Globus pallidus (tissue), 1 donor: ENCODE measurements at regions not wholly inside any gene's neighbourhood (a gene's known extent, or its start where the extent isn't known, plus 50 kb on each side); places are given as distances from the start of the nearest gene placed in this dataset.
"Not testable (repeated sequence)": the region's sequence is repeated elsewhere in the genome, so short reads cannot be mapped to it uniquely, and the experiment has no call there.

Experiments used
- DNase-seq: peaks from one replicate; pipeline ENCODE4 v3.0.0-alpha.2; 2015; ENCODE audit warnings: low spot score

DNA sequence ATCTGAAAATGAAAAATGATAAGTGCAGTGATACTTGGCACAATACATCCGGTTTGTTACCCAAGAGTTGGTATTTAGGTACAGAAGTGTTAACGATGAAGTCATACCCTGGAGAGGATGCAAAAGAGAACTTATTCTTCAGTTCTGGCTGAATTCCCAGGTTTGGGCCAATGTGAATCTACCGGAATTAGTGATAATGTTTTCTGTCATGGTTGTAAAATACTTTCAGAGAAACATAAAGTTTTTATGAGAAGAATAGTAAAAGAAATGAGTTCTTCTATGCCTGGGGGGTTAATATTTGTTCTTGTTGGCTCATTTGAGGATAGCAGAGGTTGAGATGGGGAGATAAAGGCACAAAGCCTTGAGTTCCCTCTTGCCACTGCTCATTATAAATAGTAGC, 509.9 kb upstream of the POU3F2 start:
- peak; percentile 46 for DNase-seq

DNA sequence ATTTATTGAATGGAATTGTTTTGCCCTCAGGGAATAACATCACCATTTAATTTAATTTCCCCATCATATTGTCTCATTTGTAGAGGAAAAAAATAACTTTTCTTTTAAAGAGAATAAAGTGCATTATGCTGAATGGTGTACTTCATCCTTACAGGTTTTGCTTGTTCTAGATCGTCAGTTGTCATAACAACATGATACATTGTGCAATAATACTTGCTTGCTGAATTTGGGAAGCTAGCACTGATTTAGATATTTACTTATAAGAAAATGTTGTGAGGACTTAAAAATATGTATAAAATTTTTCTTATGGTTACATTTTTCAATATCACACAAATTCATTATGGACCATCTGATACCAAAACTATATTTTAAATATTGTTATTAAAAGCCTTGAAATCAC, 509.0 kb upstream of the POU3F2 start:
- no peak for DNase-seq

DNA sequence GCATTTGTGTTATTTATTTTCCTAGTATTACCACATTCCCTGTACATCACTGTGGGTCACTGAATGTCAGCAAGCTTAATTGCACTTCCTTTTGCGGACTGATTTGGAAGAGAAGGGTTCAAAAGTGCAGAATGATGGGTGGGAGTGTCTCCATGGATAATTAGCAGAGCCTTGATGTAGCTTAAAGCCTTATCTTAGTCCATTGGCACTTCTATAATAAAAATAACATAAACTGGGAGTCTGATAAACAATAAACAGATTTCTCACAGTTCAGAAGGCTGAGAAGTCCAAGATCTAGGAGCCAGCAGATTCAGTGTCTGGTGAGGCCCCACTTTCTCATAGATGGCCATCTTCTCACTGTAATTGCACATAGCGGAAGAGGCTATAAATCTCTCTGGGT, 501.1 kb upstream of the POU3F2 start:
- no peak for DNase-seq

DNA sequence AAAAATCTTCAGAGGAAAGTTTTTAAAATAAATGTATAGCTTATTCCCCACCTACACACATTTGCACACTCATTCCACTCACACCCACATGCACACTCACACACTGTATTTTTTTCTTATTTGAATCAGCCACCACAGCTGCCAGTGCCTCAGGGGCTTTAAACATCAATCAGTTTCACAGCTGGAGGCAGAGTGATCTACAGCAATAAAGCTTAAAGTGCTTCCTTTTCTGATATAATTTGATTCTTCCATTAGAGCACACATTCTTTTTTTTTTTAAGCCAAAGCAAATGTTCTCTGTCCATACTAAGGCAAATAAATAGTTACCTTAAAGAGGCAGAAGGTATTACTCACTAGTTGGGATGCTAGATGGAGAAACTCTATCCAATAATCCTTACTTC, 498.8 kb upstream of the POU3F2 start:
- no peak for DNase-seq

DNA sequence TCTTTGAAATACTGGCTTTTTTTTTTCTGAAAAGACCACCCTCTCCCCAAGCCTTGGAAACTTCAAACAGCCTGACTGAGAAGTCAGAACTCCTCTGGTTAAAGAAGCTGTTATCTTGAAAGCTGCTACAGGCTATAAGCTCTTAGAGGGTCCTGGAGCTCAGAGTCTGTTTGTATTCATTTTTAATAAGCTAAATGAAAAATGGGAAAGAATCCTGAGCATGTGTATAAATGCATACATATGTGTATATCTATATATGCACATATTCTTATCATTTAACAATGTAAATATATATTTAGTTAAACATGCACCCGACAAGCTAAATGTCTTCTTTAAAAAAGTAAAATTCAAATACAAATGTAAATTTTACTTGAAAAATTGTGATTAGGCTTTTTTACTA, 494.9 kb upstream of the POU3F2 start:
- no peak for DNase-seq

DNA sequence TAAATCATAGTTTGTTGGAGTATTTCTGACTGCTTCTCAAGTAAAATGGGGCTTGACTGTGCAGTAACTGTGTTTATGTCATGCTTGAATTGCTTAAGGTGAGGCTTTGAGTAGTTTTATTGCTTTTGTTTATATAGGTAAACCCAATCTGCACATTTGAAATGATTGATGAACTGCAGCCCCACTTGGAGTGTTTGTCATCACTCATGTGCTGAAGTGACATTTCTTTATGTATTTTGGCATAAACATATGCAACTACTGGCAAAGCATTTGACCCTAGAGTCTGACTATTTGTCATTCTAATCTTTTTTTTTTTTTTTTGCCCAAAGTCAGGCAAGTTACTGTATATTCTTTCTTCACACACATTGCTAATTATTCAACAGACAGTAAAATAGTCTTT, 491.4 kb upstream of the POU3F2 start:
- DNase-seq, result no peak

DNA sequence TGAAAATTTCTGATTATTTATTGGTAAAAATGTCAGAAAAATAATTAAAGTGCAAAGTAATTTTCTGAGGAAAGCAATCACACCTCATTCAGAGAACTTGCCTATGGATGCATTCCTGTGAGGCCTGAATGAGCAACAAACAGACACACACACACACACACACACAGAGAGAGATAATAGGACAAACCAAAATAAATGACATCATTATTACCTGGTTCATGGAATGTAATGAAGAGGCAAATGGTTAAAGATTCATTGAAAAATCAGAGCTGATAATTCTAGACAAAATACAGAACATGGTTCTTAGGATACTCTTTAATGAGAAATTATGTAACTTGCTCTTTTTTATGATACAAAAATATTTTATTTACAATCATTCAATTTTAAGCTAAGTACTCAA, 490.6 kb upstream of the POU3F2 start:
- no peak for DNase-seq

DNA sequence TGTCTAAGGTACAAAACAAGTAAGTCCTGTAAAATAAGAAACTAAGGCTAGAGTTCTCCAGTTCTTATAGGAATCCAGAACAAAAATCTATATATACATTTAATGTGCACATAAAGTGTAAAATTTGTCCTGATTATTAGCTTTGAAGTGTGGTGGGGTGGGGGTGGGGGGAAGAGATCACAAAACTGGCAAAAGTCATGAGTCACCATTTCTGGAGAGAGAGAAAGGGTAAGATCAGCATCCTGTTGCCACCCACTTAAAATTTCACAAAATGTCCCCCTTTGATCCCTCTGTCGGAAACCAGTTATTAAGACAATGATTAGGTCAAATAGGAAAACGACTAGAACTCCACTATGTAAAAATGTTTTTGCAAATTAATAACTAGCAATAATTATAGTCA, 482.0 kb upstream of the POU3F2 start:
- no peak for DNase-seq

DNA sequence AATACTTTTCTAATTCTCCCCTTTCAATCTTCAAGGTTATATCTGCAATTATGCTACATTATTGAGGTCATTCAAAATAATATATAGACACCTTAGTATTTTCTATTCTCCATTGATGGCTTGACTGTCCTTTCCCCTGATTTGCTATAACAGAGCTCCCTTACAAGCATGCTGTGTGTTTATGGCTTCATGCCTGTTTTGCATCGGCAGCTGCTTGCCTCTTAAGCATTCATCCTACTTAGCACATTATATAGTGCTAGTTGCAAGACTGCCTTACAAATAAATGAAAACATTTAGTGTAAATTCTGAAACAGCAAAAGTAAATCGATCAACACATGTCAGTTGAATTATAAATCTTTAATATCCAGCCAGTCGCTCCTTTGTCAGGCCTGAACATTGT, 476.2 kb upstream of the POU3F2 start:
- peak; percentile 29 for DNase-seq

DNA sequence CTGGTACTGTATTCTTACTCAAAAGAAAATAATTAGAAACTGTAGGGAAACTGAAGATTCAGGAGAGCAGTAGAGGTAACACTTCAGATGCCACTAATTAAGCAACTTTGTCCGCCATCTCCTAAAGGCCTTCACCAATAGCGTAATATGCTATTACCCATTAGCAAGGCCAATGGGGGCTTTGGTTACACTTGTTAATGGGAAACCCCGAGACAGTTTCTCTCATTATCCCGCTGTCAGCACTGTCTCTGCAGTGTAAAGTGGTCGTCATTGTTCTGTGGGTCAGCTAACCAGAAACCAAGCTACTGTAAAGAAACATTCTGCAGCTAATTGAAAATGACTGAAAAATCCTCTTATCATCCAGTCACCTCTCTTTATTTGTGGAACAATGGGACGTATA, 468.0 kb upstream of the POU3F2 start:
- DNase-seq, result no peak

DNA sequence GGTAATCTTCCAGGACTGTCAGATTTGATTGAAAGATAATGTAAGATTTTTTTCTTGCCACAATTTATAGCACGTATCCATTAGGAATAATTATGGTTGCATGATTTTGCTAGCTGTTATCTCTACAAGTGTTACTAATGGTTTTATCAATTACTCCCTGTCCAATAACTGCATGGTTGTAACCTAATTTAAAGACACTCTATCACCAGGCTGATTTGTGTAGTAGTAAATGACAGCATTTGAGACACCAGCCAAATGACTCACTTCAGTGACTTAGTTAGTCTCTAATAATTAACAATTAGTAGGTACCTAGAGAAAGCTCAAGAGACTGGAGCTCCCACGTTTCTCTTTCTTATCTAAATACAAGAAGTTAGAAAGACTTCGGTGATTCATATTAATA, 453.8 kb upstream of the POU3F2 start:
- DNase-seq, result no peak

DNA sequence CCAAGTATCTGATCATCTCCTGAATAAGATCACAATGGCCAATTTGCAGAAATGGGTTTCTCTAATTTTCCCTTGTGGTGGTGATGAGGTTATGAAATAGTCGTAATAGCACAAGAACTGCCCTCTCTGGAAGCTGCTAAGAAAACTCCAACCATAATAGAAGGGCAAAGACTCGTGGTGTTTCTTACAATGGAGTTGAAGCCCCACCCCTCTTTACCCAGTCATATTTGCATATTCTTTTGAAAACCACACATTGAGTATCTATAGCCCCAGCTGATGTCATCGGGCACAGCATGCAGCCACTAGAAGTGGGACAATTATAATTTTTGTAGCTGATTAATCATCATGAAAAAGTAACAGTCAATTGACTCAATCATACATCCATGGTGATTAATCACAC, 452.1 kb upstream of the POU3F2 start:
- no peak for DNase-seq

DNA sequence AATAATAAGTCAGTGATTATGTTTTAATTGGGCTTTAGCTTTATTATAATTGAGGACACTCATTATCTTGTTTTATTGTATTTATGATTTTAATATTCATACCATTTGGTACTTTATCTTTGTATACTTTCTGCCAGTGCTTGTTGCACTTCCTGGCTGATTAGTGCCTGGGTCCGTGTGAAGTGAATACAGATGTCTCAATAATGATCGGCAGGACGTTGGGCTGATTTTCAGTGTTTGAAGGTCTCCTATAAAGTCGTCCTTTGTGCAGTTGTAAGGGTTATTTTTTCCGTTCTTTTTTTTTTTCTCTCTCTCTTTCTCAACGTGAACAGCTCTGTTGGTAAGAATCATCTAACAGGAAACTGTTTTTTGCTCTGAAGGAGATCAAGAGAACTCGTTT, 450.0 kb upstream of the POU3F2 start:
- peak; percentile 26 for DNase-seq

DNA sequence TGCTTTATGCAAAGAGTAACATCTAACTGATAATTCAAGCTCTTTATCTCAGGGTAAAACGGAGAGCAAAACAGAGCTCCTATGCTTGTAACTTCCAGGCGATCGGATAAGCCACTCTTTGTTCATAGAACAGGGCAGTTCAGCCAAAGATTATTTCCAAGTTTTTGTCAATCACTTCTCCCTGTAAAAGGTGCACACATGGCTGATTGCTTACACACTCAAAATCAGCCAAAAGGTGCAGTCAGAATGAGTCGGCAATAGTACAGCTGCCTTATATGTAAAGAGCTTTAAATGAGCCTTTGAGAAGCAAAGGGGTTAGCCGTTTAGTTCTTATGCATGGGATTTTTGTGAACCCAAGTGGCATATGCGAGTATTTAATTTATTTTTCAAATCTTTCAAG, 449.6 kb upstream of the POU3F2 start:
- peak; percentile 51 for DNase-seq

DNA sequence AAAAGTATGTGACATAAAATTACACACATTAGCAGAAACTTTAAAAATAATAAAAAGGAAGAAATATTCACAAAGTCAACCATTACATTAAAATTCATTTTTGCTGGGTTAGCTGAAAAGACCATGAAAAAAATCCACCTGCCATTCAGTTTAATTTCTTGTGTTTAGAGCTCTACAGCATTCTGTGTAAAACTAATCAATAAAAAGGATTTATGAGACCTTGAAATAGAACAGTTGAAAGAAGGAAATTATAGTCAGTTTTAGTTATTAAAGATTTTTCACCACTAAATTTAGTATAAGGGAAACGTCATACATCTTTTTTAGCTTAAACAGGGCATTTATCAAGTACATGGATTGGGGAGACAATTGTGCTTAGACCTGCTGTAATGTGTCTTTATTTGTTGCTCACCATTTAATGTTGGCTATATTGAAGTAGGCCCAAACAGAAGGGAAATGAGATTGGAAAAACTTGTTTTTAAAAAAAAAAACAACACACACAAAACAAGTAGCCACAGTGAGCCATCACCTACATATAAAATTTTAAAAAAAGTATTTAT, 438.7 kb upstream of the POU3F2 start:
- DNase-seq, result no peak

DNA sequence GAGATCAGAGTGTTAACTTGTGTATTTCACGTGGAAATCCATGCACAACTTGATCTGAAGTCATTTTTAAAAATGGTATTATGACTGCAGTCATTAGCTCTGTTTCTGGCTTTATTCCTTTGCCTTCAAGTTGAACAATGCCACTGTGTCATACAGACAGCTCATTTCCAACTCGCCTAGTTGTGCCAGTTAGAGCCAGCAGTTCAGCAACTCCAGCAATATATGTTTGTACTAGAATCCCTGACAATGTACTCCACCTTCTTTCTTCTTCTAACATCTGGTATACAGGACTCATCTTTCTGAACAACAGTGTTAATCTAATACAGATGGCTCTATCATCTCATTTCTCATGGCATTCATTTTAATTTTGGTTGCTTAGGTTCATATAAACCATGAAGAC, 418.3 kb upstream of the POU3F2 start:
- DNase-seq, result peak; percentile 87

DNA sequence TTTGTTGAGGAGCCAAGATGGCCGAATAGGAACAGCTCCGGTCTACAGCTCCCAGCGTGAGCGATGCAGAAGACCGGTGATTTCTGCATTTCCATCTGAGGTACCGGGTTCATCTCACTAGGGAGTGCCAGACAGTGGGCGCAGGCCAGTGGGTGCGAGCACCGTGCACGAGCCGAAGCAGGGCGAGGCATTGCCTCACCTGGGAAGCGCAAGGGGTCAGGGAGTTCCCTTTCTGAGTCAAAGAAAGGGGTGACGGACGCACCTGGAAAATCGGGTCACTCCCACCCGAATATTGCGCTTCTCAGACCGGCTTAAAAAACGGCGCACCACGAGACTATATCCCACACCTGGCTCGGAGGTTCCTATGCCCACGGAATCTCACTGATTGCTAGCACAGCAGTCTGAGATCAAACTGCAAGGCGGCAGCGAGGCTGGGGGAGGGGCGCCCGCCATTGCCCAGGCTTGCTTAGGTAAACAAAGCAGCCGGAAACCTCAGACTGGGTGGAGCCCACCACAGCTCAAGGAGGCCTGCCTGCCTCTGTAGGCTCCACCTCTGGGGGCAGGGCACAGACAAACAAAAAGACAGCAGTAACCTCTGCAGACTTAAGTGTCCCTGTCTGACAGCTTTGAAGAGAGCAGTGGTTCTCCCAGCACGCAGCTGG, 417.7 kb upstream of the POU3F2 start:
- DNase-seq, result not testable (repeated sequence)

DNA sequence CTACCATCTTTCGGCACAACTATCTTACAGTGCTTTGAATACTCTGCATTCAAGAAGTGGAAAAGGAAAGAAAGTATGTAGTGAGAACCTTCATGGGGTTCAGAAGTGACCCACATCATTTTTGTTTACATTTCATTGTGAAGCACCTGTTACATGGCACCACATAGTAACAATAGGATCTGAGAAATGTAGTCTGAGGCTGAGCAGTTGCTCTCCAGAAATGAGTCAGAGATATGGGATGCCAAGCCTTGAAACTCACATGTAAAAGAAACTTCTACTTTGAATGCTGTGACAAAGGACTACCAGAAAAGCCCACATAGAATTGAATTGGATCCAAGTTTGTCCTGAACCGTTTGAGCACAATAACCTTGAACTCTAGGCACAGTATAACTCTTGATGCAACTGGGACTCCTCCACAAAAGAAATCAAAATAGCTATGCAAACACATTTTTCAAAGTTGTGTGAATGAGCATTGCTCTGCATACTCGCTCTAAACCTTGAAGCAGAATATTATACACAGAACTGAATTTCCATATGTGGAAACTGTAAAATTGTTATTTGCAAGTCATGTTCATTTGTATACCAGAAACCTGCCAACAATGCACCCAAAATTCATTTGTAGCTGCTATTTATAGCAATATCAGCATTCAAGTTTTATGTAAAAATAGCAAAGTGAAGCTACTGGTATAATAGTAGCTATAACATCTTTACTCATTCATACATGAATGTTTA, 400.9 kb upstream of the POU3F2 start:
- DNase-seq, result no peak

DNA sequence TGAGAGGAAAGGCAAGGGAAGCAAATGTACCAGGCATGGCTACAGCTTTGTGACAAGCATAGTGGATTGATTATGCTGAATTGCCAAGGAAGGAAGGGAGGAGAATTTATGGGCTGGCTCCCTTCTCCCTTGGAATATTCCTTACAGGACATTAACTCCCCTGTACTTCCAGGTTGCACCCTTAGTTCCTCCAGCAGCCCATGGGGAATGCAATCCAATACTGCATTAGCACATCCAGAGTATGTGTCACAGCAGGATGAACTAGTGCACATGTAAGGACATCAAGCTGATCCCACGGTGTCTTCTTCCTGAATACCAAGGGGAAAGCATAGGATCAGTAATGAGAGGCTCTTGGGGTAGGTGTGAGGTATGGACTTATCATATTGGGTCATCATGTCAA, 390.7 kb upstream of the POU3F2 start:
- no peak for DNase-seq

DNA sequence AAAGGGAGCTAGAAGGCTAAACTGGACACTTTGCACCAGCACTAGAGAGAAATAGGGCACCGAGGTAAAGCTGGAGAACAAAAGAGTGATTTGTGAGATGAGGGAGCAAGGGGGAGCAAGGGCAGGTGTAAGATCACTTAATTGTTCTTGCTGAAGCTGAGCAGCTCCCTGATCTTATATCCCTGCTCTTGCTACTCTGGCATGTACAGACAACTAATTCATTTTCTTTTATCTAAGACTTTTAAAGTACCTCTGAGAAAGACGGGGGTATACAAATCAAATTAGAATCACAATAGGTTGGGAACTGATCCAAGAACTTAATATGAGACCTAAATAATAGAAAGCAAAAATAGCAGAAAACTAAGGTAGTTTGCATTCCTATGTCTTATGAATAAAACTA, 381.7 kb upstream of the POU3F2 start:
- no peak for DNase-seq

DNA sequence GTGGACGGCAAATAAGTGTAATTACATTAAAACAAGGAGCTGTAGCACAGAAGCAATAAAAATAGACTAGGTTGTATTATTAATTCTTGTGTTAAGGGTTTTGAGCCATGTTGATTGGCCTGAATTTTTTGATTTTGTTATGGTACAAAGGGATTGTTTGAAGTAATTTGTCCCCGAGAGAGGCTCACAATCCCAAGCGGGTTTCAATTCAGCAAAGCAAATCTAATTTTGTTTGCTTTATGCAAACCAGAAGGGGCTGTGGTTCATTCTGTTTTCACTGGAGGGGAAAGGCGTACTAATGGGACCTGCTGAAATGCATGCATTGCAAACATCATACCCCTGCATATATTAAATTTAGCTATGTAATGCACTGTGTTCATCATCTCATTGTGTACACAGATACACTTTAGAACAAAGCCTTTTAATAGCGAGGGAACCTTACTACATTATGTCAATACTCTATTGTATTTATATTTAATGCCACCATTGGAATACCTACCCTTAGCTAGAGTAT, 379.5 kb upstream of the POU3F2 start:
- DNase-seq, result no peak

DNA sequence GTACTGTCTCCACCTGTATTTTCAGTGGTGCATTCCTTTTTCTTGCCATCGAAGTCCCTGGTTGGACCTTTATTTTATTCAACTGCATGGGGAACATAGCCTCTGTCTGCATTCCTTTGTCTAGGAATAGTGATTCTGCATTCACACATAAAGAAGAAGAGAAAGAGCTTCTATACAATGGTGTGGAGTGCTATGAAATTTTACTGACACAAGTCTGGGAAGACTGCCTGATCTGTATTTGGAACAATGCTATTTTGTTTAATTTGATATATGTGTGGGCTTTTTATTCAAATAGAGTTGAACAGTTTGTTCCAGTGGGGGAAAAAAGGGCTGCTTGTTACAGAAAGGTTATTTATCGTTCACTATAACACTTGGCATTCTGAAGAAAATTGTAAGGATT, 375.7 kb upstream of the POU3F2 start:
- DNase-seq, result peak; percentile 85
